Retinal pigment epithelial cell (primary cell): ENCODE measurements at regions not wholly inside any gene's neighbourhood (a gene's known extent, or its start where the extent isn't known, plus 50 kb on each side); places are given as distances from the start of the nearest gene placed in this dataset.

Source experiments
- DNase-seq: peaks from one replicate; pipeline ENCODE4 v3.0.0-alpha.2; 2010; ENCODE audit warnings: low read depth
- H3K4me3 ChIP-seq: 2 replicates; pipeline ENCODE4 v1.5.1; 2011; ENCODE audit warnings: mild to moderate bottlenecking, low read length, control low read depth, moderate library complexity
- TF ChIP-seq, protein P1 (sequence below): conservative IDR thresholded peaks from 2 replicates; pipeline ENCODE4 v1.5.1; 2011; ENCODE audit warnings: low read depth, low read length, control low read depth, inconsistent platforms

DNA sequence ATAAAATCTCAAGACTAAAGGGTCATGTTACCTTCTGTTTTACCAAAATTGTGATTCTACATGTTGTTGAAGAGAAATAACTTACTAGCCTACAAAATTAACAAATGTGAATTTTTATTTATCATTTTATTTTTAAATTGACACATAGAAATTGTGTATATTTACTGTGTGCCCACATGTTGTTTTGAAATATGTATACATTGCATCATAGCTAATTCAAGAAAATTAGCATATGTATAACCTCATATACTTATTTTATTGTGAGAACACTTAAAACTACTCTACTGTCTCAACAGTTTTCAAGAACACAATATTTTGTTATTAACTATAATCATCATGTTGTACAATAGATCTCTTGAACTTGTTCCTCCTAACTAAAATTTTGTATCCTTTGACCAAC is 177.8 kb downstream of the EPM2A start:
- DNase-seq: no peak
- H3K4me3 ChIP-seq: no peak overlapping the region
- TF ChIP-seq, protein P1, sequence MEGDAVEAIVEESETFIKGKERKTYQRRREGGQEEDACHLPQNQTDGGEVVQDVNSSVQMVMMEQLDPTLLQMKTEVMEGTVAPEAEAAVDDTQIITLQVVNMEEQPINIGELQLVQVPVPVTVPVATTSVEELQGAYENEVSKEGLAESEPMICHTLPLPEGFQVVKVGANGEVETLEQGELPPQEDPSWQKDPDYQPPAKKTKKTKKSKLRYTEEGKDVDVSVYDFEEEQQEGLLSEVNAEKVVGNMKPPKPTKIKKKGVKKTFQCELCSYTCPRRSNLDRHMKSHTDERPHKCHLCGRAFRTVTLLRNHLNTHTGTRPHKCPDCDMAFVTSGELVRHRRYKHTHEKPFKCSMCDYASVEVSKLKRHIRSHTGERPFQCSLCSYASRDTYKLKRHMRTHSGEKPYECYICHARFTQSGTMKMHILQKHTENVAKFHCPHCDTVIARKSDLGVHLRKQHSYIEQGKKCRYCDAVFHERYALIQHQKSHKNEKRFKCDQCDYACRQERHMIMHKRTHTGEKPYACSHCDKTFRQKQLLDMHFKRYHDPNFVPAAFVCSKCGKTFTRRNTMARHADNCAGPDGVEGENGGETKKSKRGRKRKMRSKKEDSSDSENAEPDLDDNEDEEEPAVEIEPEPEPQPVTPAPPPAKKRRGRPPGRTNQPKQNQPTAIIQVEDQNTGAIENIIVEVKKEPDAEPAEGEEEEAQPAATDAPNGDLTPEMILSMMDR: no peak

DNA sequence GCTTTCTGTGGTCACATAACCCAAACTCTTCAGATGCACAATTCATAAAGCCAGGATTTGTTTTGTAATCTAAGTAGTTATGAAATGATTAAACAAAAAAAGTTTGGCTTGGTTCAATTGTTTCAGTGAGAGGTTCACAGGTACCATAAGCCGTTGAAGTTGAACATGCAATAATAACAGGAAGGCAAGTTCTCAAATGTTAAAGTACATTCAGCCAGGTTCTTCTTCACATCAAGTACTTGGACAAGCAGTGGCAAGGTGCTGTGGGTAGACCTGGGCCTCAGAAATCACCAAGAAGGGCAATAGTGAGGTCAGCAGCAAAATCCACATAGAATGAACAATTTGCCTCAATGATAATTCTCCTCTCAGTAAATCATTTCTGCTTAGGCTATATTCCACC is 175.5 kb downstream of the EPM2A start:
- TF ChIP-seq, protein P1: no peak
- no peak for DNase-seq
- H3K4me3 ChIP-seq: no peak overlapping the region

DNA sequence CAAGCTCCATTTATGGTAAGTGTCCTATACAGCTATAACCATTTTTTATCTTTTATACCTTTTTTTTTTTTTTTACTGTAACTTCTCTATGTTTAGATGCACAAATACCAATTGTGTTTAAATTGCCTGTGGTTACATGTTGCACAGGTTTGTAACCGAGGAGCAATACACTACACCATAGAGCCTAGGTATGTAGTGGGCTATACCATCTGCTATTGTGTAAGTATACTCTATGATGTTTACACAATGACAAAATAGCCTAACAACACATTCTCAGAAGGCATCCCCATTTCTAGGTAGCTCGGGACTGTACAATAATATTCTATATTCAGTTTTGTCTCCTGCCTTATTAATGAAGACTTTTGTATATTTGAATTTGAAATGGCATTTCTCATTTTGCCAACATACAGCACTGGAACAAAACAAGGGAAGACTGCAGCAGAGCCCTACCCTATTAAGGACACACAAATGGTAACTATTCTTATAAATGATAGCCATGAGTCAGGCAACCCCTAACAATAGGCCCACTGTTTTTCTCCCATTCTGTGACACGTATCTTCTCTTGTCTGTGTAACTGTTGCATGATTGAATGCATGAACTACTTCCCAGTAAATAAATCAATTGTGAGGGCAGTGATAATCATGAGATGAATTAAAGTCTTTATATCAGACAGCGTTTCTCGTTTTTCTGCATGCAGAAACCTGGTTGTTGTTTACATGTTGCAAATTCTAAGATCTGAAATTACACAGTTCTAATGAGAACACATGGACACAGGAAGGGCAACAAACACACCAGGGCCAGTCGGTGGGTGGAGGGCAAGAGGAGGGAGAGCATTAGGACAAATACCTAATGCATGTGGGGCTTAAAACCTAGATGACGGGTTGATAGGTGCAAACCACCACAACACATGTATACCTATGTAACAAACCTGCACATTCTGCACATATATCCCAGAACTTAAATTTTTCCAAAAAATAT is 173.9 kb downstream of the EPM2A start:
- H3K4me3 ChIP-seq: no peak overlapping the region
- TF ChIP-seq, protein P1: no peak
- no peak for DNase-seq

DNA sequence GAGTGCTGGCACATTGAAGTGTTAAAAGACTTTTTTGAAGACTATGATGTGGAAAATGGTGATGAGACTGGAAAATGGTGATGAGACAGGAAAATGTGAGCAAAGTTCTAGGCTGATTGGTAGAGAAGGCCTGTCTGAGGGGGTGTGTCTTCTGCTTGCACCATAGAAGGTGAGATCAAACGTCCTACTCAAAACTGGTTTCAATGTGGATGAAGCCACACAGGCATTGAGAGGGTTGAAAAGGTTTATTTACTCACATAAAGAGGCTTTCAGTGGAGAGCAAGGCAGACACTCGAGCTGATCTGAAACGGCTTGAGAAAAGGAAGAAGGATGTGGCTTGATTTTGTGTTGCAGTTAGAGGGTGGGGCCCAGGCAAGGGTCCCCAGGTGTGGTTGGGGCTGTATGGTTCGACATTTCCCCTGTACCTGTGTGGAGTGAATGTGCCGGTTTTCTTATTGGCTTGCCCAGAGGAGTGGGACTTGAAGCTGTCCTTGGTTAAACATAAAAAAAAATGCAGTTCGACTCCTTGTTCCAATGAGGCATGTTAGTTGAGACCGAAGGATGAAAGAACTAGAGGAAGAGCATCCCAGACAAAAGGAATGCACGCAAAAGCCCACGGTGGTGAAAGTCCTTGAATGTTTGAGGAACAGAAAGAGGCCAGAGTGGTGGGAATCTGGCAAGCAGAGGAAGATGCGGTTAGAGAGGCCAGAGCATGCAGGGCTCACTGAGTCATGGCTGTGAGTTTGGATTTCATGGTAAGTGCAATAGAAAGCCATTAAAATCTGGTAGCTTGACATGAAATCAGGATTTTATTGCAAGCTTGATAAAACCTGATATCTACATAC is 172.3 kb downstream of the EPM2A start:
- TF ChIP-seq, protein P1: no peak
- H3K4me3 ChIP-seq: no peak overlapping the region
- no peak for DNase-seq

DNA sequence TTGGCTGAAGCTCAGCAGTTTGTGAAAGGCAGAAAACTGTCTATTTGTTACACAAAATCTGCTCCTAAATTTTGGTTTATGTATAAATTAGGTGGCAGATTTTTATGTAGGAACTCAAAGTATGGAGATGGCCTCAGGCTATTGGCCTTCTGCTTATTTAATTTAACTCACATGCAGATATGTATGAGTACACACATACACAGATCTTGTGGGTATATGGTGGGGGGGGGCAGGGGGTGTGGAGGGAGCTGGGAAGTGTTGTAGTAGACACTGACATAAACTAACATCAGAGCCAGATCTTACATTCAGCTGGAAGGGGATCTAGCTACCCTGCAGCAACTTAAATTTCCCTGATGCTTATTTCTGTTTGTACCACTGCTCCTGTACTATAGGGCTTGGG is 170.8 kb downstream of the EPM2A start:
- no peak overlapping the region for H3K4me3 ChIP-seq
- TF ChIP-seq, protein P1: no peak
- DNase-seq: no peak

DNA sequence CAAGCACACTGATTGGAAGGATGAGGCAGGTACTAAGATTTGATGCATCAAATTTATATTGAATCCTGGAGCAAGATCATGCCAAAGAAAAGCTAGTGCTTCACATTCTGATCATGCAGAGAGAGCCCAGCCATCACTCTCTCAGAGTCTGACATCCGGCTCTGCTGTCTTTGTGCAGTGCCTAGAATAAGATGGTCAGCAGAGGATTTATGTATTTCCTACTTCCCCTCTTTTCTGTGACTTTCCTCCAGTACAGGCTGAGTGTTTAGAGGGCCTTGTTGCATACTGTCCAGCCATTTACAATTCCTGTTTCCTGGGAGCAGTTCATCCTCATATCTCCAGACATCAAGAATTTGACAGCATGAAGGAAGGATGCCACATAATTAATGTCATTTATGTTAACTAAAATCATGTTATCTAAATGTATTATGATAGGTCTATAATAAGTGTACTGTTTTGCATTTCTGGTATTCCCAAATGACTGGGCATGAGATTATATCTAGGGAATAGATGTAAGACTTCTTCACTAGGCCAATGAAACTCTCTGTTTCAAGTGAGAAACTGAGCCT is 167.6 kb downstream of the EPM2A start:
- no peak for DNase-seq
- TF ChIP-seq, protein P1: no peak
- no peak overlapping the region for H3K4me3 ChIP-seq
